Parathyroid adenoma (tissue), 2 donors: ENCODE measurements at regions not wholly inside any gene's neighbourhood (a gene's known extent, or its start where the extent isn't known, plus 50 kb on each side); places are given as distances from the start of the nearest gene placed in this dataset.

Experiments
- H2AFZ ChIP-seq: fragments of 300-600 bp; sonication (generic); one replicate; pipeline ENCODE4 v1.7.0; 2017; ENCODE audit warnings: antibody characterized with exemption, mild to moderate bottlenecking
- H3K27ac ChIP-seq: fragments of 300-600 bp; sonication (generic); one replicate; pipeline ENCODE4 v1.7.0; 2017
- H3K27me3 ChIP-seq: fragments of 300-600 bp; sonication (generic); one replicate; pipeline ENCODE4 v1.7.0; 2017; ENCODE audit warnings: low read length; ENCODE audit not compliant: control insufficient read depth, insufficient read depth
- H3K36me3 ChIP-seq: fragments of 300-600 bp; sonication (generic); one replicate; pipeline ENCODE4 v1.7.0; 2017; ENCODE audit warnings: low read length; ENCODE audit not compliant: control insufficient read depth, insufficient read depth
- H3K4me1 ChIP-seq: fragments of 300-600 bp; sonication (generic); one replicate; pipeline ENCODE4 v1.7.0; 2017; ENCODE audit warnings: control low read depth
- H3K4me2 ChIP-seq: fragments of 300-600 bp; sonication (generic); one replicate; pipeline ENCODE4 v1.7.0; 2017; ENCODE audit warnings: low read length
- H3K4me3 ChIP-seq: fragments of 300-600 bp; sonication (generic); one replicate; pipeline ENCODE4 v1.7.0; 2017; ENCODE audit warnings: low read depth, low read length
- H3K79me2 ChIP-seq: fragments of 300-600 bp; sonication (generic); one replicate; pipeline ENCODE4 v1.7.0; 2017; ENCODE audit warnings: control low read depth
- H3K9ac ChIP-seq: fragments of 300-600 bp; sonication (generic); one replicate; pipeline ENCODE4 v1.7.0; 2017; ENCODE audit warnings: mild to moderate bottlenecking
- H3K9me3 ChIP-seq: fragments of 300-600 bp; sonication (generic); one replicate; pipeline ENCODE4 v1.7.0; 2017; ENCODE audit warnings: low read length; ENCODE audit not compliant: control insufficient read depth
- CTCF ChIP-seq: fragments of 300-600 bp; sonication (generic); IDR thresholded peaks from one replicate; pipeline ENCODE4 v1.7.0; 2017; ENCODE audit warnings: antibody characterized with exemption, mild to moderate bottlenecking
- donor health status: primary hyperparathyroidism.

- no peak for TF ChIP-seq CTCF
- Histone ChIP-seq H2AFZ (no peak overlapping the region), H3K27me3 (no peaks in the 10 kb centered on the region), H3K4me1 (no peaks in the 10 kb centered on the region), H3K27ac (no peak overlapping the region), H3K4me2 (no peak overlapping the region), H3K9me3 (no peaks in the 10 kb centered on the region), H3K4me3 (no peak overlapping the region), H3K36me3 (no peaks in the 10 kb centered on the region), H3K9ac (no peak overlapping the region), H3K79me2 (no peaks in the 10 kb centered on the region)
Observed at GRCh38 chr1:25024615-25025350, 94.7 kb upstream of the RUNX3 start.

- Histone ChIP-seq H3K4me3 (no peak overlapping the region), H3K4me1 (no peaks in the 10 kb centered on the region), H3K27me3 (no peaks in the 10 kb centered on the region), H2AFZ (no peak overlapping the region), H3K36me3 (no peaks in the 10 kb centered on the region), H3K4me2 (no peak overlapping the region), H3K79me2 (no peaks in the 10 kb centered on the region), H3K27ac (no peak overlapping the region), H3K9me3 (no peaks in the 10 kb centered on the region), H3K9ac (no peak overlapping the region)
- no peak for TF ChIP-seq CTCF
Observed at GRCh38 chr1:25023826-25024225, 93.8 kb upstream of the RUNX3 start.

- Histone ChIP-seq H3K4me3 (no peak overlapping the region), H2AFZ (no peak overlapping the region), H3K4me1 (no peaks in the 10 kb centered on the region), H3K36me3 (no peaks in the 10 kb centered on the region), H3K27me3 (no peaks in the 10 kb centered on the region), H3K9ac (no peak overlapping the region), H3K4me2 (no peak overlapping the region), H3K9me3 (no peaks in the 10 kb centered on the region), H3K27ac (no peak overlapping the region), H3K79me2 (no peaks in the 10 kb centered on the region)
- TF ChIP-seq CTCF: no peak
Observed at GRCh38 chr1:25023190-25023578, 93.1 kb upstream of the RUNX3 start.

GRCh38 chr1:25022361-25023189 lies 92.5 kb upstream of the RUNX3 start:
- H3K4me1 ChIP-seq: no peaks in the 10 kb centered on the region
- no peaks in the 10 kb centered on the region for H3K79me2 ChIP-seq
- H3K36me3 ChIP-seq: no peaks in the 10 kb centered on the region
- no peak overlapping the region for H3K4me2 ChIP-seq
- H3K4me3 ChIP-seq: no peak overlapping the region
- no peaks in the 10 kb centered on the region for H3K27me3 ChIP-seq
- no peak overlapping the region for H3K9ac ChIP-seq
- H2AFZ ChIP-seq: no peak overlapping the region
- TF ChIP-seq CTCF: no peak
- no peak overlapping the region for H3K27ac ChIP-seq
- no peaks in the 10 kb centered on the region for H3K9me3 ChIP-seq
